WTC11 (cell line): ENCODE measurements at regions not wholly inside any gene's neighbourhood (a gene's known extent, or its start where the extent isn't known, plus 50 kb on each side); places are given as distances from the start of the nearest gene placed in this dataset.

Experiments used
- ATAC-seq: fragments of 200-7000 bp; cut with Tn5 transposase; 2 replicates; pipeline ENCODE4 v1.10.0; 2021; ENCODE audit warnings: mild to moderate bottlenecking, moderate library complexity
- CTCF ChIA-PET: fragments of 300-600 bp; sonication (Branson Sonifier 250); formaldehyde crosslinking; loops from one replicate; lab custom pipeline; 2021; ENCODE audit warnings: antibody characterized with exemption; lab: Charles Lee
- POLR2A ChIA-PET: fragments of 350-600 bp; sonication (Branson Sonifier 250); formaldehyde crosslinking; loops from one replicate; lab custom pipeline; 2021; ENCODE audit warnings: antibody characterized with exemption; lab: Charles Lee
- DNase-seq: peaks from one replicate; pipeline ENCODE4 v3.0.0; 2021; ENCODE audit warnings: low spot score
- H3K27ac Mint-ChIP-seq: 2 replicates; pipeline ENCODE4 v1.8.0; 2021; ENCODE audit warnings: mixed read lengths
- H3K27me3 Mint-ChIP-seq: 2 replicates; pipeline ENCODE4 v1.8.0; 2021; ENCODE audit warnings: low read depth, mild to moderate bottlenecking, moderate library complexity, mixed read lengths
- H3K36me3 Mint-ChIP-seq: 2 replicates; pipeline ENCODE4 v1.8.0; 2021; ENCODE audit warnings: mixed read lengths
- H3K4me1 Mint-ChIP-seq: 2 replicates; pipeline ENCODE4 v1.8.0; 2022; ENCODE audit warnings: mixed read lengths
- H3K4me3 Mint-ChIP-seq: 2 replicates; pipeline ENCODE4 v1.8.0; 2021; ENCODE audit warnings: mild to moderate bottlenecking, moderate library complexity, mixed read lengths
- H3K9me3 Mint-ChIP-seq: 2 replicates; pipeline ENCODE4 v1.8.0; 2021; ENCODE audit warnings: mixed read lengths
- AR ChIP-seq: fragments of 250-450 bp; sonication (Bioruptor Pico); IDR thresholded peaks from 2 replicates; pipeline ENCODE4 v1.9.0; 2021; ENCODE audit warnings: mild to moderate bottlenecking
- CDX4 ChIP-seq: fragments of 250-450 bp; sonication (Bioruptor Pico); IDR thresholded peaks from 2 replicates; pipeline ENCODE4 v1.9.0; 2021; ENCODE audit warnings: moderate library complexity, mild to moderate bottlenecking, inconsistent platforms, borderline replicate concordance
- CTCF ChIP-seq: fragments of 200-600 bp; IDR thresholded peaks from 2 replicates; pipeline ENCODE4 v1.8.0; 2022; ENCODE audit warnings: antibody characterized with exemption
- EMX1 ChIP-seq: fragments of 250-450 bp; sonication (Bioruptor Pico); IDR thresholded peaks from 2 replicates; pipeline ENCODE4 v1.8.0; 2021; ENCODE audit warnings: mild to moderate bottlenecking
- ETV6 ChIP-seq: sonication (generic); formaldehyde crosslinking; IDR thresholded peaks from 2 replicates; pipeline ENCODE4 v1.8.1; 2022; ENCODE audit warnings: mild to moderate bottlenecking, missing genetic modification reagents
- GABPB1 ChIP-seq: sonication (generic); formaldehyde crosslinking; IDR thresholded peaks from 2 replicates; pipeline ENCODE4 v1.8.1; 2023; ENCODE audit warnings: mild to moderate bottlenecking, missing genetic modification reagents
- HMGXB4 ChIP-seq: sonication (generic); formaldehyde crosslinking; IDR thresholded peaks from 2 replicates; pipeline ENCODE4 v1.8.1; 2023; ENCODE audit warnings: mild to moderate bottlenecking, moderate library complexity, missing genetic modification reagents
- MYBL2 ChIP-seq: sonication (generic); formaldehyde crosslinking; IDR thresholded peaks from 2 replicates; pipeline ENCODE4 v1.8.1; 2023; ENCODE audit warnings: mild to moderate bottlenecking, moderate library complexity, missing genetic modification reagents
- NFATC4 ChIP-seq: fragments of 250-450 bp; sonication (Bioruptor Pico); IDR thresholded peaks from 2 replicates; pipeline ENCODE4 v1.9.0; 2021; ENCODE audit warnings: mild to moderate bottlenecking
- NR3C1 ChIP-seq: sonication (generic); formaldehyde crosslinking; conservative IDR thresholded peaks from 2 replicates; pipeline ENCODE4 v1.8.1; 2023; ENCODE audit warnings: low read depth, mild to moderate bottlenecking, missing genetic modification reagents
- RELA ChIP-seq: sonication (generic); formaldehyde crosslinking; IDR thresholded peaks from 2 replicates; pipeline ENCODE4 v1.8.1; 2022; ENCODE audit warnings: missing genetic modification reagents, mild to moderate bottlenecking, borderline replicate concordance
- TCF7 ChIP-seq: sonication (generic); formaldehyde crosslinking; IDR thresholded peaks from 2 replicates; pipeline ENCODE4 v1.8.0; 2022; ENCODE audit warnings: mild to moderate bottlenecking, low read depth, missing genetic modification reagents, moderate library complexity
- USF2 ChIP-seq: sonication (generic); formaldehyde crosslinking; IDR thresholded peaks from 2 replicates; pipeline ENCODE4 v1.8.1; 2023; ENCODE audit warnings: mild to moderate bottlenecking, missing genetic modification reagents, moderate library complexity
- ZMAT4 ChIP-seq: fragments of 250-450 bp; sonication (Bioruptor Pico); IDR thresholded peaks from 2 replicates; pipeline ENCODE4 v1.9.0; 2021; ENCODE audit warnings: mild to moderate bottlenecking
- ZNF219 ChIP-seq: sonication (generic); formaldehyde crosslinking; IDR thresholded peaks from 2 replicates; pipeline ENCODE4 v1.8.0; 2023; ENCODE audit warnings: missing genetic modification reagents, mild to moderate bottlenecking, borderline replicate concordance
- ZNF671 ChIP-seq: fragments of 250-450 bp; sonication (Bioruptor Pico); IDR thresholded peaks from 2 replicates; pipeline ENCODE4 v1.8.0; 2021; ENCODE audit warnings: mild to moderate bottlenecking
- ZSCAN18 ChIP-seq: fragments of 250-450 bp; sonication (Bioruptor Pico); IDR thresholded peaks from 2 replicates; pipeline ENCODE4 v2.1.2; 2022; ENCODE audit warnings: mild to moderate bottlenecking, moderate library complexity

GRCh38 chr5:17951392-17952169 is 317.3 kb downstream of the TAF11L14 start:
- POLR2A ChIA-PET: interaction anchor here (0.6 to 1.2 kb wide), 3 partner anchors 31 to 174 kb away, joined by 3 read pairs; no protein-coding TSS in a partner anchor
- ATAC-seq: peak; percentile 97
- peak; percentile 83 for DNase-seq
- Mint-ChIP-seq H3K4me1 (peaks cover 14% of the 10 kb centered on the region), H3K4me3 (no peak overlapping the region), H3K27me3 (no peaks in the 10 kb centered on the region; the same call in 1 of the 2 replicates), H3K27ac (peak overlapping the region; percentile 91), H3K9me3 (peaks cover 37% of the 10 kb centered on the region), H3K36me3 (peaks cover 2% of the 10 kb centered on the region; the same call in 1 of the 2 replicates)
- CTCF ChIA-PET: interaction anchor here (0.7 to 1.6 kb wide), 11 partner anchors 13 to 735 kb away, joined by 3 to 7 read pairs (median 3); no protein-coding TSS in a partner anchor
- TF ChIP-seq USF2 (CRISPR knock-in tag) (peak; percentile 9; the same call in 1 of the 2 replicates), HMGXB4 (no peak), EMX1 (CRISPR knock-in tag) (no peak), GABPB1 (CRISPR knock-in tag) (no peak), ETV6 (peak; percentile 71; the same call in 1 of the 2 replicates), CTCF (peak; percentile 53)

GRCh38 chr5:17952231-17952630 is 318.0 kb downstream of the TAF11L14 start:
- ChIA-PET POLR2A (interaction anchor here (0.6 to 1.2 kb wide), 2 partner anchors 31 to 34 kb away, joined by 3 read pairs; no protein-coding TSS in a partner anchor), CTCF (interaction anchor here (0.8 to 1.6 kb wide), 5 partner anchors 12 to 354 kb away, joined by 3 to 7 read pairs (median 4); no protein-coding TSS in a partner anchor)
- H3K36me3 Mint-ChIP-seq: no peaks in the 10 kb centered on the region
- no peak for TF ChIP-seq NR3C1 (CRISPR knock-in tag)
- TF ChIP-seq ETV6: no peak
- TF ChIP-seq CDX4 (CRISPR knock-in tag): no peak
- no peak for TF ChIP-seq TCF7
- no peak for TF ChIP-seq ZNF219 (CRISPR knock-in tag)
- no peak for TF ChIP-seq ZSCAN18 (CRISPR knock-in tag)
- TF ChIP-seq NFATC4 (CRISPR knock-in tag): no peak
- no peak for TF ChIP-seq ZNF671
- TF ChIP-seq MYBL2 (CRISPR knock-in tag): no peak
- TF ChIP-seq GABPB1 (CRISPR knock-in tag): no peak
- H3K27ac Mint-ChIP-seq: peak overlapping the region; percentile 91
- H3K4me1 Mint-ChIP-seq: peaks cover 14% of the 10 kb centered on the region
- peaks cover 30% of the 10 kb centered on the region for H3K9me3 Mint-ChIP-seq
- DNase-seq (no peak), ATAC-seq (no peak)
- H3K4me3 Mint-ChIP-seq: no peak overlapping the region
- no peaks in the 10 kb centered on the region; the same call in 1 of the 2 replicates for H3K27me3 Mint-ChIP-seq

- no peak for ATAC-seq
- no peak overlapping the region for H3K4me3 Mint-ChIP-seq
- POLR2A ChIA-PET: no interaction called here
- TF ChIP-seq ZMAT4 (CRISPR knock-in tag): no peak
- no peak for TF ChIP-seq RELA
- no peak for TF ChIP-seq AR
Observed at GRCh38 chr5:17964067-17964466, 329.8 kb downstream of the TAF11L14 start.

More at GRCh38 chr5:17964067-17964466, 329.8 kb downstream of the TAF11L14 start:
- CTCF ChIA-PET: interaction anchor here (1.4 kb wide), 1 partner anchor 13 kb away, joined by 4 read pairs; no protein-coding TSS in a partner anchor
- Mint-ChIP-seq H3K36me3 (peaks cover 8% of the 10 kb centered on the region; the same call in 1 of the 2 replicates), H3K9me3 (peaks cover 20% of the 10 kb centered on the region), H3K27ac (no peak overlapping the region), H3K4me1 (no peaks in the 10 kb centered on the region), H3K27me3 (no peaks in the 10 kb centered on the region)
- no peak for DNase-seq
